ENCODE measurements at regions not wholly inside any gene's neighbourhood (a gene's known extent, or its start where the extent isn't known, plus 50 kb on each side); places are given as distances from the start of the nearest gene placed in this dataset.
"Not testable (repeated sequence)": the region's sequence is repeated elsewhere in the genome, so short reads cannot be mapped to it uniquely, and the experiment has no call there.

- not testable (repeated sequence) for DNase-seq
These were observed 53.6 kb upstream of the MAPK10 start for GRCh38 chr4:86413426-86413825.

GRCh38 chr4:86414686-86415085 is 54.8 kb upstream of the MAPK10 start:
- DNase-seq: no peak

- no peak for DNase-seq
These were observed 56.2 kb upstream of the MAPK10 start for GRCh38 chr4:86416081-86416480.

- no peak for DNase-seq
These were observed 61.6 kb upstream of the MAPK10 start for GRCh38 chr4:86421461-86421860.

- no peak for DNase-seq
These were observed 71.8 kb upstream of the MAPK10 start for GRCh38 chr4:86431543-86432116.

- DNase-seq: no peak
These were observed 72.8 kb upstream of the MAPK10 start for GRCh38 chr4:86432559-86433134.

- no peak for DNase-seq
These were observed 79.4 kb upstream of the MAPK10 start for GRCh38 chr4:86439293-86439692.

- no peak for DNase-seq
These were observed 81.5 kb upstream of the MAPK10 start for GRCh38 chr4:86441175-86441936.

GRCh38 chr4:86442881-86443280 is 83.0 kb upstream of the MAPK10 start:
- no peak for DNase-seq

GRCh38 chr4:86443495-86443894 is 83.6 kb upstream of the MAPK10 start:
- no peak for DNase-seq

GRCh38 chr4:86446996-86447395 is 87.1 kb upstream of the MAPK10 start:
- no peak for DNase-seq

GRCh38 chr4:86448871-86449270 is 89.0 kb upstream of the MAPK10 start:
- no peak for DNase-seq

- no peak for DNase-seq
These were observed 90.1 kb upstream of the MAPK10 start for GRCh38 chr4:86449746-86450588.

- no peak for DNase-seq
These were observed 91.0 kb upstream of the MAPK10 start for GRCh38 chr4:86450861-86451260.

GRCh38 chr4:86451560-86452330 is 91.9 kb upstream of the MAPK10 start:
- no peak for DNase-seq

GRCh38 chr4:86452422-86452891 is 92.6 kb upstream of the MAPK10 start:
- DNase-seq: no peak

GRCh38 chr4:86452924-86453531 is 93.2 kb upstream of the MAPK10 start:
- DNase-seq: peak; percentile 4

GRCh38 chr4:86453611-86454072 is 93.8 kb upstream of the MAPK10 start:
- DNase-seq: not testable (repeated sequence)

- DNase-seq: no peak
These were observed 102.0 kb upstream of the MAPK10 start for GRCh38 chr4:86461849-86462248.

- DNase-seq: no peak
These were observed 112.6 kb upstream of the MAPK10 start for GRCh38 chr4:86472377-86473019.

- DNase-seq: not testable (repeated sequence)
These were observed 116.0 kb upstream of the PTPN13 start for GRCh38 chr4:86478151-86478550.
